Lower leg skin (tissue), 4 donors: ENCODE measurements at regions not wholly inside any gene's neighbourhood (a gene's known extent, or its start where the extent isn't known, plus 50 kb on each side); places are given as distances from the start of the nearest gene placed in this dataset.

ENCODE experiments used
- DNase-seq, 2 donors: peaks; one replicate each; pipeline ENCODE4 v3.0.0-alpha.2; 2019; ENCODE audit warnings: low spot score in 2 of 2
- H3K4me3 ChIP-seq: fragments of 200-600 bp; sonication (generic); 2 replicates; pipeline ENCODE4 v1.5.1; 2017; ENCODE audit warnings: mild to moderate bottlenecking, low read depth; ENCODE audit not compliant: poor library complexity, severe bottlenecking
- POLR2A ChIP-seq, 2 donors: fragments of 450-650 bp; IDR thresholded peaks; one replicate each; pipeline ENCODE4 v1.6.1; 2016 to 2017; ENCODE audit warnings: antibody characterized with exemption in 2 of 2, mild to moderate bottlenecking in 1 of 2, moderate library complexity in 1 of 2
- WGBS, 2 donors: methylation state at CpG; one replicate each; pipeline ENCODE4 v1.1.5; 2018; 5-methylcytosine and 5-hydroxymethylcytosine counted together
- intact Hi-C: fragments of 100-400 bp; cut with DNase I; formaldehyde crosslinking; loops from one replicate; pipeline ENCODE4 v1.15.0; 2023; ENCODE audit warnings: low total_unique reads
- TF ChIP-seq, protein P1 (sequence below), 3 donors: fragments of 450-650 bp; IDR thresholded peaks; one replicate each; pipeline ENCODE4 v1.5.1; 2016; ENCODE audit warnings: antibody characterized with exemption in 3 of 3, mild to moderate bottlenecking in 3 of 3, moderate library complexity in 2 of 3

GRCh38 chr2:208619993-208620392, 213.4 kb downstream of the PTH2R start:
- WGBS, 2 donors, result 100% methylated on average over 1 of the region's 1 CpG
- intact Hi-C loops, result no loop called here
- DNase-seq, result no peak
- no peak overlapping the region for H3K4me3 ChIP-seq
- no peak for TF ChIP-seq POLR2A (IDR thresholded peaks at IDR 0.05)
- TF ChIP-seq, protein P1, sequence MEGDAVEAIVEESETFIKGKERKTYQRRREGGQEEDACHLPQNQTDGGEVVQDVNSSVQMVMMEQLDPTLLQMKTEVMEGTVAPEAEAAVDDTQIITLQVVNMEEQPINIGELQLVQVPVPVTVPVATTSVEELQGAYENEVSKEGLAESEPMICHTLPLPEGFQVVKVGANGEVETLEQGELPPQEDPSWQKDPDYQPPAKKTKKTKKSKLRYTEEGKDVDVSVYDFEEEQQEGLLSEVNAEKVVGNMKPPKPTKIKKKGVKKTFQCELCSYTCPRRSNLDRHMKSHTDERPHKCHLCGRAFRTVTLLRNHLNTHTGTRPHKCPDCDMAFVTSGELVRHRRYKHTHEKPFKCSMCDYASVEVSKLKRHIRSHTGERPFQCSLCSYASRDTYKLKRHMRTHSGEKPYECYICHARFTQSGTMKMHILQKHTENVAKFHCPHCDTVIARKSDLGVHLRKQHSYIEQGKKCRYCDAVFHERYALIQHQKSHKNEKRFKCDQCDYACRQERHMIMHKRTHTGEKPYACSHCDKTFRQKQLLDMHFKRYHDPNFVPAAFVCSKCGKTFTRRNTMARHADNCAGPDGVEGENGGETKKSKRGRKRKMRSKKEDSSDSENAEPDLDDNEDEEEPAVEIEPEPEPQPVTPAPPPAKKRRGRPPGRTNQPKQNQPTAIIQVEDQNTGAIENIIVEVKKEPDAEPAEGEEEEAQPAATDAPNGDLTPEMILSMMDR (IDR thresholded peaks at IDR 0.05), result no peak

DNA sequence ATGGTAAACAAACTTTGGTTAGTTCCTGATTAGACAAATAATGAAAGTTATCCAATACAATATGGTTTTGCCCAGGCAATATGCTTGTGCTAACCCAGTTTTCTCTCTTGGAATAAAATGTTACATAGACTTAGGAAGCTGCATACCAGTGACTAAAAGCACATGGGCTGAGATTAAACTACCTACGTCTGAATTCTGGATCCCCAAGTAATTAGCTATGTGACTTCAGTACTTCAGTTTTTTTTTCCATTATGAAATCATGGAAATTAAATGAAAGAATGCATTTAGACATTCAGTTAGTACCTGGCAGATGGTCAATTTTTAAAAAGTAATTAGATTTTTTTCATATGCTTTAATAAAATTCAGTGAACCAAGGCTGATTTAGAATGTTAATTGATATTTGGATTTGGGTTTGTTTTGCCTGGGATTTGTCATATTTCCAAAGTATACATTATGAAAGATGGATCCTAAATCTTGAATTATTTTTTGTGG, 213.9 kb downstream of the PTH2R start:
- 26 to 34% methylated on average over 1 of the region's 1 CpG for WGBS, 2 donors
- intact Hi-C loops, result no loop called here
- H3K4me3 ChIP-seq, result no peak overlapping the region
- TF ChIP-seq POLR2A (IDR thresholded peaks at IDR 0.05), result no peak
- no peak for DNase-seq

DNA sequence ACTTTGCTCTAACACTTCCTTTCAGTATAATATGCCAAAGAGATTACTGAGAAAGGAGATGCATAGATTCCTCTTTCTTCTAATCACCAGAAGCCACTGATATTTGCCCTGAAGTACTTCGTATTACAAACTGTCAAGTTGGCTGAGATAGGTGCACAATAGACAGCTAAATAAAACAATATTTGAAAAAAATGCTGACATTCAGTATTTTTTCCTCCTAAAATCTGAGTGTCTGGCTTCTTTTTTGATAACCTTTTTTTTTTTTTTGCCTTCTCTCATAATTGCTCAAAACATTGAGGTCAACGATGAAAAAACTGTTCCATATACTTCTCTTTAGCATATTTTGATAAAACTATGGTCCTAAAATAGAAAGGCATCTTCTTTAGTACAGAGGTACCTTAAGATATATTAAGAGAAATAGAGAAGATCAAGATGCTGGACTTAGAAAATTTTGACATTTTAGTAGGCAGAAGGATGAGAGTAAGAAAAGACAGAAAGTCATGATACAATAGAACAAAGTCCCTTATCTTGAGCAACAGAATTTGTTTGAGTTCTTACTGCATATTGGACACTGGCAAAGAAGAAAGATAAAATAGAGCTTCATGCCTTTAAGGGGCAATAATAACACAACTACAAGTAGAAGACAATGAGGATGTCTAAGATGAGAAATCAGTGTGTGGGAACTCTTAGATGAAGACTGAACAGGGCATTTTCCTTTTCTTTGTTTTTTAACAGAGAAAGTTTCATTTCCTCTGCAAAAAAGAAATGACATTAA, 220.7 kb downstream of the PTH2R start:
- DNase-seq, result no peak
- H3K4me3 ChIP-seq, result no peak overlapping the region
- intact Hi-C loops, result no loop called here
- 72 to 83% methylated on average over 2 of the region's 2 CpGs for WGBS, 2 donors
- TF ChIP-seq, protein P1 (IDR thresholded peaks at IDR 0.05), result no peak
- TF ChIP-seq POLR2A (IDR thresholded peaks at IDR 0.05), result no peak

DNA sequence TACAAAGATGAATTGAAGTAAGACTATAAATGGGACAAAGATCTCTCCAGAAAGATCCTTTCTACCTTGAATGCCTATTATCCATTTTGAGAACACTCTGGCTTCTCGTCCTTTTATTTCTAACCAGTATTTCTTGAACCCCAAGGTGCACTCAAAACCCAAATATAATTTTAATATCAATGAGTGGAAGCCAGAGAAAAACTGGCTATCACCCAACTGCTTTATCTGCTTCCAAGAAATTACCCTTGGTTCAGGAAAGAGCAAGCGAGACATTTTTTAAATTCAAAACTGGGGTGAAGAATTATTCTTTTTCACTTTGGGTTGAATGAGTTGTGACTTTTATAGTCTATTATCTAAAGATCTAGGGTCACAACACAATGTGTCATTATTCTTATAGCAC, 221.3 kb downstream of the PTH2R start:
- H3K4me3 ChIP-seq, result no peak overlapping the region
- intact Hi-C loops, result no loop called here
- TF ChIP-seq POLR2A (IDR thresholded peaks at IDR 0.05), result no peak
- TF ChIP-seq, protein P1 (IDR thresholded peaks at IDR 0.05), result no peak
- 24 to 34% methylated on average over 2 of the region's 2 CpGs for WGBS, 2 donors
- DNase-seq, result no peak

DNA sequence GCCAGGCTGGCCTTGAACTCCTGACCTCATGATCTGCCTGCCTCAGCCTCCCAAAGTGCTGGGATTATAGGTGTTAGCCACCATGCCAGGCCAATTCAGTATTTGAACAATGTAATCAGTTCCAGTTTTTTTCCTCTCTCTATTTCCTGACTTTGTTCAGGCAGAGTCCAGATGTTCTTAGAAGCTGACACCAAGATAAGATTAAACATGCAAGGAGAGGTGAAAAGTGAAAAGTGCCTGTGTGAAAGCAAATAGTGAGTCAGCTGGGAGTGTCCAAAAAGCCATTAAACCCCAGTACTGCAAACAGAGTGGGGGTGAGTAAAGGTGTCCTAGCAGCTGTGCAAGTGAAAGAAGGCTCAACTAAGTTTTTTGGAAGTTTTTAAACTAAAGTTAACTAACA, 231.5 kb downstream of the PTH2R start:
- TF ChIP-seq, protein P1 (IDR thresholded peaks at IDR 0.05), result no peak
- no peak for TF ChIP-seq POLR2A (IDR thresholded peaks at IDR 0.05)

GRCh38 chr2:208642125-208642779, 235.7 kb downstream of the PTH2R start:
- no peak for DNase-seq
- intact Hi-C loops, result no loop called here
- no peak overlapping the region for H3K4me3 ChIP-seq
- WGBS, 2 donors, result 58 to 72% methylated on average over 2 of the region's 2 CpGs
- TF ChIP-seq, protein P1 (IDR thresholded peaks at IDR 0.05), result no peak
- TF ChIP-seq POLR2A (IDR thresholded peaks at IDR 0.05), result no peak

More for the DNA sequence above, 231.5 kb downstream of the PTH2R start:
- H3K4me3 ChIP-seq, result no peak overlapping the region
- no peak for DNase-seq
- intact Hi-C loops, result no loop called here
